ENCODE measurements at regions not wholly inside any gene's neighbourhood (a gene's known extent, or its start where the extent isn't known, plus 50 kb on each side); places are given as distances from the start of the nearest gene placed in this dataset.
A peak's percentile ranks its signal among the peaks of the same experiment; 100 is the strongest.

- Histone ChIP-seq H3K36me3 (ENCODE audit: control insufficient read depth in 1 of 2, insufficient read depth in 2 of 2, low read length in 1 of 2) (no peaks in the 10 kb centered on the region), H3K27me3 (ENCODE audit: control insufficient read depth in 1 of 2, insufficient read depth in 2 of 2, low read length in 1 of 2) (no peaks in the 10 kb centered on the region), H3K4me1 (ENCODE audit: control insufficient read depth in 1 of 2, insufficient read depth in 2 of 2, low read length in 2 of 2) (no peaks in the 10 kb centered on the region), H3K4me3 (ENCODE audit: low read length in 2 of 2) (no peak overlapping the region), H3K27ac (ENCODE audit: low read depth in 1 of 2, low read length in 2 of 2) (no peak overlapping the region), H3K9me3 (ENCODE audit: control insufficient read depth, low read length) (peaks cover 2% of the 10 kb centered on the region)
- DNase-seq: no peak
- ATAC-seq (ENCODE audit: low FRiP score): peak; percentile 21
- intact Hi-C loops (cut with DNase I): no loop called here
- WGBS, 2 donors: 80 to 81% methylated on average over 10 of the region's 10 CpGs
Measured at GRCh38 chr18:77983270-77983669, 733.6 kb downstream of the GALR1 start.

DNA sequence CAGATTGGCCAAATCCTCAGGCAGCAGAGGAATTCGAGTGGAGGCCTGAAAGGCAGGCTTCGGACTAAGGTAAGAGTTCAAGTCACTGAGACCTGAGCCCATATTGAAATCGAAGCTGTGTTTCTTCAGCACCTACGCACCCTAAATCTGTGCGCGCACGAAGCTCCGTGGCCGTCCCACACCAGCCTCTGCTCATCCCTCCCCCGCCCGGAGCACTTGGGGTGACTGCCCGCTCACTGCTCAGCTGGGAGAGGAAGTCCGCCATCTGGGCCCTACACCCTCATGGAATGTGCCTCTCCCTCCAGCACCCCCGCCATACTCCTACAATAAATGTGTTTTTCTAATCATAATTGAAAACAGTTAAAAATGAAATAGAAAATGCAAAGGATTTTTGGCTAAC lies 734.5 kb downstream of the GALR1 start:
- no peaks in the 10 kb centered on the region for H3K36me3 ChIP-seq (ENCODE audit: control insufficient read depth in 1 of 2, insufficient read depth in 2 of 2, low read length in 1 of 2)
- intact Hi-C loops (cut with DNase I): no loop called here
- no peaks in the 10 kb centered on the region for H3K4me1 ChIP-seq (ENCODE audit: control insufficient read depth in 1 of 2, insufficient read depth in 2 of 2, low read length in 2 of 2)
- DNase-seq (no peak), ATAC-seq (ENCODE audit: low FRiP score) (no peak)
- H3K9me3 ChIP-seq (ENCODE audit: control insufficient read depth, low read length): peaks cover 2% of the 10 kb centered on the region
- H3K27ac ChIP-seq (ENCODE audit: low read depth in 1 of 2, low read length in 2 of 2): no peak overlapping the region
- 63 to 74% methylated on average over 14 of the region's 14 CpGs for WGBS, 2 donors
- no peaks in the 10 kb centered on the region for H3K27me3 ChIP-seq (ENCODE audit: control insufficient read depth in 1 of 2, insufficient read depth in 2 of 2, low read length in 1 of 2)
- no peak overlapping the region for H3K4me3 ChIP-seq (ENCODE audit: low read length in 2 of 2)

GRCh38 chr18:77984833-77985232 lies 735.2 kb downstream of the GALR1 start:
- DNase-seq (no peak), ATAC-seq (ENCODE audit: low FRiP score) (no peak)
- no peak overlapping the region for H3K27ac ChIP-seq (ENCODE audit: low read depth in 1 of 2, low read length in 2 of 2)
- peaks cover 2% of the 10 kb centered on the region for H3K9me3 ChIP-seq (ENCODE audit: control insufficient read depth, low read length)
- no peaks in the 10 kb centered on the region for H3K27me3 ChIP-seq (ENCODE audit: control insufficient read depth in 1 of 2, insufficient read depth in 2 of 2, low read length in 1 of 2)
- 93 to 95% methylated on average over 8 of the region's 8 CpGs for WGBS, 2 donors
- intact Hi-C loops (cut with DNase I): no loop called here
- H3K4me3 ChIP-seq (ENCODE audit: low read length in 2 of 2): no peak overlapping the region
- no peaks in the 10 kb centered on the region for H3K4me1 ChIP-seq (ENCODE audit: control insufficient read depth in 1 of 2, insufficient read depth in 2 of 2, low read length in 2 of 2)
- no peaks in the 10 kb centered on the region for H3K36me3 ChIP-seq (ENCODE audit: control insufficient read depth in 1 of 2, insufficient read depth in 2 of 2, low read length in 1 of 2)

GRCh38 chr18:77985526-77986281 lies 736.1 kb downstream of the GALR1 start:
- Histone ChIP-seq H3K27me3 (ENCODE audit: control insufficient read depth in 1 of 2, insufficient read depth in 2 of 2, low read length in 1 of 2) (no peaks in the 10 kb centered on the region), H3K4me1 (ENCODE audit: control insufficient read depth in 1 of 2, insufficient read depth in 2 of 2, low read length in 2 of 2) (no peaks in the 10 kb centered on the region), H3K9me3 (ENCODE audit: control insufficient read depth, low read length) (peaks cover 2% of the 10 kb centered on the region), H3K36me3 (ENCODE audit: control insufficient read depth in 1 of 2, insufficient read depth in 2 of 2, low read length in 1 of 2) (no peaks in the 10 kb centered on the region), H3K4me3 (ENCODE audit: low read length in 2 of 2) (no peak overlapping the region), H3K27ac (ENCODE audit: low read depth in 1 of 2, low read length in 2 of 2) (no peak overlapping the region)
- no peak for ATAC-seq (ENCODE audit: low FRiP score)
- 41 to 43% methylated on average over 14 of the region's 14 CpGs for WGBS, 2 donors
- intact Hi-C loops (cut with DNase I): no loop called here
- DNase-seq: no peak

- Histone ChIP-seq H3K27me3 (ENCODE audit: control insufficient read depth in 1 of 2, insufficient read depth in 2 of 2, low read length in 1 of 2) (no peaks in the 10 kb centered on the region), H3K4me1 (ENCODE audit: control insufficient read depth in 1 of 2, insufficient read depth in 2 of 2, low read length in 2 of 2) (no peaks in the 10 kb centered on the region), H3K4me3 (ENCODE audit: low read length in 2 of 2) (no peak overlapping the region), H3K27ac (ENCODE audit: low read depth in 1 of 2, low read length in 2 of 2) (no peak overlapping the region), H3K9me3 (ENCODE audit: control insufficient read depth, low read length) (no peaks in the 10 kb centered on the region), H3K36me3 (ENCODE audit: control insufficient read depth in 1 of 2, insufficient read depth in 2 of 2, low read length in 1 of 2) (no peaks in the 10 kb centered on the region)
- no peak for ATAC-seq (ENCODE audit: low FRiP score)
- no peak for DNase-seq
- WGBS, 2 donors: 87 to 91% methylated on average over 12 of the region's 12 CpGs
- intact Hi-C loops (cut with DNase I): no loop called here
Measured at GRCh38 chr18:77990131-77990530, 740.5 kb downstream of the GALR1 start.

GRCh38 chr18:77990901-77991300 lies 741.3 kb downstream of the GALR1 start:
- ATAC-seq (ENCODE audit: low FRiP score) (no peak), DNase-seq (no peak)
- Histone ChIP-seq H3K27me3 (ENCODE audit: control insufficient read depth in 1 of 2, insufficient read depth in 2 of 2, low read length in 1 of 2) (no peaks in the 10 kb centered on the region), H3K36me3 (ENCODE audit: control insufficient read depth in 1 of 2, insufficient read depth in 2 of 2, low read length in 1 of 2) (no peaks in the 10 kb centered on the region), H3K9me3 (ENCODE audit: control insufficient read depth, low read length) (no peaks in the 10 kb centered on the region), H3K4me1 (ENCODE audit: control insufficient read depth in 1 of 2, insufficient read depth in 2 of 2, low read length in 2 of 2) (no peaks in the 10 kb centered on the region), H3K27ac (ENCODE audit: low read depth in 1 of 2, low read length in 2 of 2) (no peak overlapping the region), H3K4me3 (ENCODE audit: low read length in 2 of 2) (no peak overlapping the region)
- WGBS, 2 donors: 92 to 93% methylated on average over 13 of the region's 13 CpGs
- intact Hi-C loops (cut with DNase I): no loop called here

DNA sequence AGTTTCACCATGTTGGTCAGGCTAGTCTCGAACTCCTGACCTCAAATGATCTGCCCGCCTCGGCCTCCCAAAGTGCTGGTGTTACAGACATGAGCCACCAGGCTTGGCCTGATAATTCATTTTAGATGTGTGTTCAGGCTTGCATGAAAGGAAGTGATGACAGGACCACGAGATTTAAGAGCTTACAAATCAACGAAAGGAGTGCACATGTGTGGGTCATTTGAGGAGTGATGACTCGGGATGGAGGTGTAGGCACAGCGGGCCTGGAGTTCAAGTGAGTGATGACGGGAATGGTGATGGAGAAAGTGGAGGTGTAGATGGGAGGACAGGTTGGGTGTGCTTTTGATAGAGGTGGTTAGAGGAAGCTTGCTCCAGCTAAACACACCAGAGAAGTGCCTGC lies 742.4 kb downstream of the GALR1 start:
- Histone ChIP-seq H3K36me3 (ENCODE audit: control insufficient read depth in 1 of 2, insufficient read depth in 2 of 2, low read length in 1 of 2) (no peaks in the 10 kb centered on the region), H3K9me3 (ENCODE audit: control insufficient read depth, low read length) (no peaks in the 10 kb centered on the region), H3K27ac (ENCODE audit: low read depth in 1 of 2, low read length in 2 of 2) (no peak overlapping the region), H3K27me3 (ENCODE audit: control insufficient read depth in 1 of 2, insufficient read depth in 2 of 2, low read length in 1 of 2) (no peaks in the 10 kb centered on the region), H3K4me1 (ENCODE audit: control insufficient read depth in 1 of 2, insufficient read depth in 2 of 2, low read length in 2 of 2) (no peaks in the 10 kb centered on the region), H3K4me3 (ENCODE audit: low read length in 2 of 2) (no peak overlapping the region)
- WGBS, 2 donors: 50 to 65% methylated on average over 8 of the region's 8 CpGs
- ATAC-seq (ENCODE audit: low FRiP score) (no peak), DNase-seq (no peak)
- intact Hi-C loops (cut with DNase I): no loop called here

DNA sequence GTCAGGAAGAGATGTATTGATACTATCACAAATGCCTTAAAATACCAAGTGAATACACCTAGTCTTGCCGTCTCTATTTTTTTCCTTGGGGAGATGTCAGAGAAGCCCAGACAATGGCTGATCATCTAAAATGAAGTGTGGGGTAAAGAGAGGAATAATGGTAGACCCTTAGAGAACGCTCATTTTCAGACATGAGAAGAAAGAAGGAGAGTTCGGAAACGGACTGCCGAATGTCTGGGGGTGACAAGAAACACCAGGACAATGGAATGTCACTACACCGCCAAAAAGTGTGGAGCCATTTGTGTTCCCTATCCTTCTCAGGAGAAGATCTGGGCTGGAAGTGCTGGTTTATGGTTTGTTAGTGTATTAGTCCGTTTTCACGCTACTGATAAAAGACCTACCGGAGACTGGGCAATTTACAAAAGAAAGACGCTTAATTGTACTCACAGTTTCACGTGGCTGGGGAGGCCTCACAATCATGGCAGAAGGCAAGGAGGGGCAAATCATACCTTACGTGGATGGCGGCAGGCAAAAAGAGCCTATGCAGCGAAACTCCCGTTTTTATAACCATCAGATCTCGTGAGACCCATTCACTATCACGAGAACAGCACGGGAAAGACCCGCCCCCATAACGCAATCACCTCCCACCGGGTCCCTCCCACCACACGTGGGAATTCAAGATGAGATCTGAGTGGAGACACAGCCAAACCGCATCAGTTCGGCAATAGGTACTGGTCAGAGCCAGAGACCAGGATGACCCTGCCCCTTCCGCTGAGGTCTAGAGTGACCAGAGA lies 743.7 kb downstream of the GALR1 start:
- H3K4me3 ChIP-seq (ENCODE audit: low read length in 2 of 2): no peak overlapping the region
- intact Hi-C loops (cut with DNase I): no loop called here
- no peaks in the 10 kb centered on the region for H3K9me3 ChIP-seq (ENCODE audit: control insufficient read depth, low read length)
- no peaks in the 10 kb centered on the region for H3K4me1 ChIP-seq (ENCODE audit: control insufficient read depth in 1 of 2, insufficient read depth in 2 of 2, low read length in 2 of 2)
- no peak for DNase-seq
- H3K27me3 ChIP-seq (ENCODE audit: control insufficient read depth in 1 of 2, insufficient read depth in 2 of 2, low read length in 1 of 2): no peaks in the 10 kb centered on the region
- no peaks in the 10 kb centered on the region for H3K36me3 ChIP-seq (ENCODE audit: control insufficient read depth in 1 of 2, insufficient read depth in 2 of 2, low read length in 1 of 2)
- 90 to 93% methylated on average over 24 to 25 of the region's 25 CpGs for WGBS, 2 donors
- no peak for ATAC-seq (ENCODE audit: low FRiP score)
- no peak overlapping the region for H3K27ac ChIP-seq (ENCODE audit: low read depth in 1 of 2, low read length in 2 of 2)

DNA sequence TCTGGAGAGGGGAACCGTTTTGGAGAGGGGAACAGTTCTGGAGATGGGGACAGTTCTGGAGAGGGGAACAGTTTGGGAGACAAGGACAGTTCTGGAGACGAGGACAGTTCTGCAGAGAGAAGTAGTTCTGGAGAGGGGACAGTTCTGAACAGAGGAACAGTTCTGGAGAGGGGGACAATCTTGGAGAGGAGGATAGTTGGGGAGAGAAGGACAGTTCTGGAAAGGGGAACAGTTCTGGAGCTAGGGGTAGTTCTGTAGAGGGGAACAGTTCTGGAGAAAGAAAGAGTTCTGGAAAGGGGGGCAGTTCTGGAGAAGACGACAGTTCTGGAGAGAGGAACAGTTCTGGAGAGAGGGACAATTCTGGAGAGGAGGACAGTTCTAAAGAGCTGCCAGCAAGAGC lies 745.9 kb downstream of the GALR1 start:
- 71 to 84% methylated on average over 3 of the region's 3 CpGs for WGBS, 2 donors
- no peaks in the 10 kb centered on the region for H3K27me3 ChIP-seq (ENCODE audit: control insufficient read depth in 1 of 2, insufficient read depth in 2 of 2, low read length in 1 of 2)
- H3K4me1 ChIP-seq (ENCODE audit: control insufficient read depth in 1 of 2, insufficient read depth in 2 of 2, low read length in 2 of 2): no peaks in the 10 kb centered on the region
- no peak for ATAC-seq (ENCODE audit: low FRiP score)
- H3K27ac ChIP-seq (ENCODE audit: low read depth in 1 of 2, low read length in 2 of 2): no peak overlapping the region
- DNase-seq: no peak
- intact Hi-C loops (cut with DNase I): no loop called here
- H3K36me3 ChIP-seq (ENCODE audit: control insufficient read depth in 1 of 2, insufficient read depth in 2 of 2, low read length in 1 of 2): no peaks in the 10 kb centered on the region
- no peak overlapping the region for H3K4me3 ChIP-seq (ENCODE audit: low read length in 2 of 2)
- no peaks in the 10 kb centered on the region for H3K9me3 ChIP-seq (ENCODE audit: control insufficient read depth, low read length)

Data from aorta (tissue), 5 donors.